ENCODE measurements at regions not wholly inside any gene's neighbourhood (a gene's known extent, or its start where the extent isn't known, plus 50 kb on each side); places are given as distances from the start of the nearest gene placed in this dataset.

DNA sequence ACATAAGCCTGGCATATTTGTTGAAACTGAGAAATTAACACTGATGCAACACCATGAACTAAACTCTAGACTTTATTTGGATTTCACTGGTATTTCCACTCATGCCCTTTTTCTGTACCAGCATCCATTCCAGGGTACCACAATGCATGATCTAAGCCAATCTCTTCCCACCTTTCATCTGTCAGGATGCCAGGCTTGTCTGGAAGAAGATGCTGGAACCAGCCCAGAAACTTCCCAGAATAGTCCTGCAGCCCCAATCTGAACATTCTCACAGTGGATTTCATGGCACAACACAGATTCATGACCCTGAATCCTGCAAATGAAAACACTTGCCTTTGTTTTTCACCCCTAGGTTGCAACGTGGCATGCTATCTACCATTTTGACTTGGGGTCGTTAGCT lies 189.3 kb upstream of the LHX5 start:
- no peaks in the 10 kb centered on the region for H3K36me3 ChIP-seq (ENCODE audit: control insufficient read depth in 2 of 2, insufficient read depth in 1 of 2, low read length in 2 of 2)
- TF ChIP-seq ZBTB8A (tag by site-specific recombination; IDR thresholded peaks at IDR 0.05) (no peak), BCL11A (tag by site-specific recombination; IDR thresholded peaks at IDR 0.05; ENCODE audit: low read depth) (no peak), ZNF157 (tag by site-specific recombination; IDR thresholded peaks at IDR 0.05) (no peak), ZBTB20 (tag by site-specific recombination; IDR thresholded peaks at IDR 0.05) (no peak), ZNF155 (tag by site-specific recombination; IDR thresholded peaks at IDR 0.05) (no peak), ZNF324 (tag by site-specific recombination; IDR thresholded peaks at IDR 0.05) (no peak), KLF1 (tag by site-specific recombination; IDR thresholded peaks at IDR 0.05) (no peak), ZNF184 (tag by site-specific recombination; IDR thresholded peaks at IDR 0.05) (no peak), ZNF169 (tag by site-specific recombination; IDR thresholded peaks at IDR 0.05) (no peak), ZNF600 (tag by site-specific recombination; IDR thresholded peaks at IDR 0.05) (no peak), ZNF354C (tag by site-specific recombination; IDR thresholded peaks at IDR 0.05; ENCODE audit: borderline replicate concordance, low read depth) (no peak), ZNF341 (tag by site-specific recombination; IDR thresholded peaks at IDR 0.05; ENCODE audit: low read depth) (no peak), ZNF658 (tag by site-specific recombination; IDR thresholded peaks at IDR 0.05) (no peak), GLI4 (tag by site-specific recombination; IDR thresholded peaks at IDR 0.05) (no peak), ZNF2 (tag by site-specific recombination; IDR thresholded peaks at IDR 0.05) (no peak), ZNF239 (tag by site-specific recombination; IDR thresholded peaks at IDR 0.05) (no peak)
- TF ChIP-seq, protein P1, sequence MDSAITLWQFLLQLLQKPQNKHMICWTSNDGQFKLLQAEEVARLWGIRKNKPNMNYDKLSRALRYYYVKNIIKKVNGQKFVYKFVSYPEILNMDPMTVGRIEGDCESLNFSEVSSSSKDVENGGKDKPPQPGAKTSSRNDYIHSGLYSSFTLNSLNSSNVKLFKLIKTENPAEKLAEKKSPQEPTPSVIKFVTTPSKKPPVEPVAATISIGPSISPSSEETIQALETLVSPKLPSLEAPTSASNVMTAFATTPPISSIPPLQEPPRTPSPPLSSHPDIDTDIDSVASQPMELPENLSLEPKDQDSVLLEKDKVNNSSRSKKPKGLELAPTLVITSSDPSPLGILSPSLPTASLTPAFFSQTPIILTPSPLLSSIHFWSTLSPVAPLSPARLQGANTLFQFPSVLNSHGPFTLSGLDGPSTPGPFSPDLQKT (IDR thresholded peaks at IDR 0.05; ENCODE audit: borderline replicate concordance, low read depth, low read length), result no peak
- TF ChIP-seq, protein P2, sequence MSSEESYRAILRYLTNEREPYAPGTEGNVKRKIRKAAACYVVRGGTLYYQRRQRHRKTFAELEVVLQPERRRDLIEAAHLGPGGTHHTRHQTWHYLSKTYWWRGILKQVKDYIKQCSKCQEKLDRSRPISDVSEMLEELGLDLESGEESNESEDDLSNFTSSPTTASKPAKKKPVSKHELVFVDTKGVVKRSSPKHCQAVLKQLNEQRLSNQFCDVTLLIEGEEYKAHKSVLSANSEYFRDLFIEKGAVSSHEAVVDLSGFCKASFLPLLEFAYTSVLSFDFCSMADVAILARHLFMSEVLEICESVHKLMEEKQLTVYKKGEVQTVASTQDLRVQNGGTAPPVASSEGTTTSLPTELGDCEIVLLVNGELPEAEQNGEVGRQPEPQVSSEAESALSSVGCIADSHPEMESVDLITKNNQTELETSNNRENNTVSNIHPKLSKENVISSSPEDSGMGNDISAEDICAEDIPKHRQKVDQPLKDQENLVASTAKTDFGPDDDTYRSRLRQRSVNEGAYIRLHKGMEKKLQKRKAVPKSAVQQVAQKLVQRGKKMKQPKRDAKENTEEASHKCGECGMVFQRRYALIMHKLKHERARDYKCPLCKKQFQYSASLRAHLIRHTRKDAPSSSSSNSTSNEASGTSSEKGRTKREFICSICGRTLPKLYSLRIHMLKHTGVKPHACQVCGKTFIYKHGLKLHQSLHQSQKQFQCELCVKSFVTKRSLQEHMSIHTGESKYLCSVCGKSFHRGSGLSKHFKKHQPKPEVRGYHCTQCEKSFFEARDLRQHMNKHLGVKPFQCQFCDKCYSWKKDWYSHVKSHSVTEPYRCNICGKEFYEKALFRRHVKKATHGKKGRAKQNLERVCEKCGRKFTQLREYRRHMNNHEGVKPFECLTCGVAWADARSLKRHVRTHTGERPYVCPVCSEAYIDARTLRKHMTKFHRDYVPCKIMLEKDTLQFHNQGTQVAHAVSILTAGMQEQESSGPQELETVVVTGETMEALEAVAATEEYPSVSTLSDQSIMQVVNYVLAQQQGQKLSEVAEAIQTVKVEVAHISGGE (tag by site-specific recombination; conservative IDR thresholded peaks at IDR 0.05; ENCODE audit: low read depth), result no peak
- TF ChIP-seq, protein P3, sequence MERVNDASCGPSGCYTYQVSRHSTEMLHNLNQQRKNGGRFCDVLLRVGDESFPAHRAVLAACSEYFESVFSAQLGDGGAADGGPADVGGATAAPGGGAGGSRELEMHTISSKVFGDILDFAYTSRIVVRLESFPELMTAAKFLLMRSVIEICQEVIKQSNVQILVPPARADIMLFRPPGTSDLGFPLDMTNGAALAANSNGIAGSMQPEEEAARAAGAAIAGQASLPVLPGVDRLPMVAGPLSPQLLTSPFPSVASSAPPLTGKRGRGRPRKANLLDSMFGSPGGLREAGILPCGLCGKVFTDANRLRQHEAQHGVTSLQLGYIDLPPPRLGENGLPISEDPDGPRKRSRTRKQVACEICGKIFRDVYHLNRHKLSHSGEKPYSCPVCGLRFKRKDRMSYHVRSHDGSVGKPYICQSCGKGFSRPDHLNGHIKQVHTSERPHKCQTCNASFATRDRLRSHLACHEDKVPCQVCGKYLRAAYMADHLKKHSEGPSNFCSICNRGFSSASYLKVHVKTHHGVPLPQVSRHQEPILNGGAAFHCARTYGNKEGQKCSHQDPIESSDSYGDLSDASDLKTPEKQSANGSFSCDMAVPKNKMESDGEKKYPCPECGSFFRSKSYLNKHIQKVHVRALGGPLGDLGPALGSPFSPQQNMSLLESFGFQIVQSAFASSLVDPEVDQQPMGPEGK (tag by site-specific recombination; IDR thresholded peaks at IDR 0.05), result no peak
- no peaks in the 10 kb centered on the region for H3K4me1 ChIP-seq (ENCODE audit: control insufficient read depth, insufficient read depth, low read length)
- ChIA-PET POLR2A (no interaction called here), CTCF (no interaction called here)
- no peak overlapping the region for H3K4me3 ChIP-seq (ENCODE audit: low read depth, low read length)
- no peaks in the 10 kb centered on the region for H3K9me3 ChIP-seq (ENCODE audit: control insufficient read depth, insufficient read depth, low read depth, low read length)
- no peak overlapping the region for H3K27ac ChIP-seq (ENCODE audit: extremely low read depth, low read depth, low read length)

DNA sequence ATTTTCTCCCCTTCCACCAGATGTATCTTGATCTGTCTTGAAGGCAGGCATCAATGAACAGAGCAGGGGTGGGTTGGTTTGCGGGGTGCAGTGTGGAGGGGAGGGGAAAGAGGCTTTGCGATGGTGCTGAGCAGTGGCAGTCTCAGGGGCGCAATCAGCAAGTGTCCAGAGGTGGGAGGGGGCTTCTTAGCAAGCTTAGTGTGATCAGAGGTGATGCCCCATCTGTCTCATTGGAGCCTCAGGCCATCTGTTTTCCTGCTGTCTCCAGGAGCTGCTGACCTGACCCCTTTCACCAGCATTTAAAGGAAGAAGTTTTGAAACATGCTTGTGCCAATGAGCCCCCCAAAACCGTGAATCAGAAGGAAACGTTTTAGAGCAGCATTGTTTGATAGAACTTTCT lies 187.7 kb upstream of the LHX5 start:
- Histone ChIP-seq H3K4me1 (ENCODE audit: control insufficient read depth, insufficient read depth, low read length) (no peaks in the 10 kb centered on the region), H3K27ac (ENCODE audit: extremely low read depth, low read depth, low read length) (no peak overlapping the region), H3K9me3 (ENCODE audit: control insufficient read depth, insufficient read depth, low read depth, low read length) (no peaks in the 10 kb centered on the region), H3K4me3 (ENCODE audit: low read depth, low read length) (no peak overlapping the region), H3K36me3 (ENCODE audit: control insufficient read depth in 2 of 2, insufficient read depth in 1 of 2, low read length in 2 of 2) (no peaks in the 10 kb centered on the region)
- ChIA-PET CTCF (no interaction called here), POLR2A (no interaction called here)
- TF ChIP-seq ZNF140 (tag by site-specific recombination; IDR thresholded peaks at IDR 0.05) (no peak), ZNF561 (tag by site-specific recombination; IDR thresholded peaks at IDR 0.05; ENCODE audit: borderline replicate concordance) (no peak), ZBTB20 (tag by site-specific recombination; IDR thresholded peaks at IDR 0.05) (no peak), KLF16 (tag by site-specific recombination; IDR thresholded peaks at IDR 0.05) (no peak), ZNF274 (IDR thresholded peaks at IDR 0.05; ENCODE audit: low read length) (no peak), ZNF274 (tag by site-specific recombination; IDR thresholded peaks at IDR 0.05; ENCODE audit: borderline replicate concordance) (no peak), ZNF843 (tag by site-specific recombination; IDR thresholded peaks at IDR 0.05) (no peak), SP3 (tag by site-specific recombination; IDR thresholded peaks at IDR 0.05) (no peak), ZNF626 (tag by site-specific recombination; IDR thresholded peaks at IDR 0.05) (no peak)
- TF ChIP-seq, protein P4, sequence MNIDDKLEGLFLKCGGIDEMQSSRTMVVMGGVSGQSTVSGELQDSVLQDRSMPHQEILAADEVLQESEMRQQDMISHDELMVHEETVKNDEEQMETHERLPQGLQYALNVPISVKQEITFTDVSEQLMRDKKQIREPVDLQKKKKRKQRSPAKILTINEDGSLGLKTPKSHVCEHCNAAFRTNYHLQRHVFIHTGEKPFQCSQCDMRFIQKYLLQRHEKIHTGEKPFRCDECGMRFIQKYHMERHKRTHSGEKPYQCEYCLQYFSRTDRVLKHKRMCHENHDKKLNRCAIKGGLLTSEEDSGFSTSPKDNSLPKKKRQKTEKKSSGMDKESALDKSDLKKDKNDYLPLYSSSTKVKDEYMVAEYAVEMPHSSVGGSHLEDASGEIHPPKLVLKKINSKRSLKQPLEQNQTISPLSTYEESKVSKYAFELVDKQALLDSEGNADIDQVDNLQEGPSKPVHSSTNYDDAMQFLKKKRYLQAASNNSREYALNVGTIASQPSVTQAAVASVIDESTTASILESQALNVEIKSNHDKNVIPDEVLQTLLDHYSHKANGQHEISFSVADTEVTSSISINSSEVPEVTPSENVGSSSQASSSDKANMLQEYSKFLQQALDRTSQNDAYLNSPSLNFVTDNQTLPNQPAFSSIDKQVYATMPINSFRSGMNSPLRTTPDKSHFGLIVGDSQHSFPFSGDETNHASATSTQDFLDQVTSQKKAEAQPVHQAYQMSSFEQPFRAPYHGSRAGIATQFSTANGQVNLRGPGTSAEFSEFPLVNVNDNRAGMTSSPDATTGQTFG (tag by site-specific recombination; IDR thresholded peaks at IDR 0.05; ENCODE audit: borderline replicate concordance), result no peak

Measured in HEK293 (cell line).